Transverse colon (tissue), 4 donors: ENCODE measurements at regions not wholly inside any gene's neighbourhood (a gene's known extent, or its start where the extent isn't known, plus 50 kb on each side); places are given as distances from the start of the nearest gene placed in this dataset.

ENCODE experiments used
- POLR2A ChIP-seq: fragments of 450-650 bp; IDR thresholded peaks from one replicate; pipeline ENCODE4 v1.6.1; 2016; ENCODE audit warnings: antibody characterized with exemption, mild to moderate bottlenecking, moderate library complexity
- POLR2AphosphoS5 ChIP-seq, 3 donors: sonication (generic); formaldehyde crosslinking; IDR thresholded peaks; one replicate each; pipeline ENCODE4 v1.6.1; 2016; ENCODE audit warnings: antibody characterized with exemption in 3 of 3
- TF ChIP-seq, protein P1 (sequence below), 5 experiments: fragments of 200-600 bp in 3 of 5; fragments of 450-650 bp in 2 of 5; sonication (generic) in 3 of 5; IDR thresholded peaks; 1 replicate in 2 of 5; 2 replicates in 3 of 5; pipeline ENCODE4 v1.5.1; 2016 to 2017; ENCODE audit warnings: antibody characterized with exemption in 5 of 5, inconsistent platforms in 3 of 5, mild to moderate bottlenecking in 2 of 5, moderate library complexity in 1 of 5

- TF ChIP-seq, protein P1, sequence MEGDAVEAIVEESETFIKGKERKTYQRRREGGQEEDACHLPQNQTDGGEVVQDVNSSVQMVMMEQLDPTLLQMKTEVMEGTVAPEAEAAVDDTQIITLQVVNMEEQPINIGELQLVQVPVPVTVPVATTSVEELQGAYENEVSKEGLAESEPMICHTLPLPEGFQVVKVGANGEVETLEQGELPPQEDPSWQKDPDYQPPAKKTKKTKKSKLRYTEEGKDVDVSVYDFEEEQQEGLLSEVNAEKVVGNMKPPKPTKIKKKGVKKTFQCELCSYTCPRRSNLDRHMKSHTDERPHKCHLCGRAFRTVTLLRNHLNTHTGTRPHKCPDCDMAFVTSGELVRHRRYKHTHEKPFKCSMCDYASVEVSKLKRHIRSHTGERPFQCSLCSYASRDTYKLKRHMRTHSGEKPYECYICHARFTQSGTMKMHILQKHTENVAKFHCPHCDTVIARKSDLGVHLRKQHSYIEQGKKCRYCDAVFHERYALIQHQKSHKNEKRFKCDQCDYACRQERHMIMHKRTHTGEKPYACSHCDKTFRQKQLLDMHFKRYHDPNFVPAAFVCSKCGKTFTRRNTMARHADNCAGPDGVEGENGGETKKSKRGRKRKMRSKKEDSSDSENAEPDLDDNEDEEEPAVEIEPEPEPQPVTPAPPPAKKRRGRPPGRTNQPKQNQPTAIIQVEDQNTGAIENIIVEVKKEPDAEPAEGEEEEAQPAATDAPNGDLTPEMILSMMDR (IDR thresholded peaks at IDR 0.05): no peak
- no peak for TF ChIP-seq POLR2A
- TF ChIP-seq POLR2AphosphoS5 (IDR thresholded peaks at IDR 0.05): no peak
Observed at GRCh38 chrX:150088042-150088441, 149.8 kb upstream of the EOLA2 start.
